Stimulated activated naive CD8-positive, alpha-beta T cell treated with anti-CD3 and anti-CD28 coated beads, Interleukin-15, Interleukin-2, amounts not matched to agents 100 ng/mL and 50 ng/mL, for 24 hours (primary cell): ENCODE measurements at regions not wholly inside any gene's neighbourhood (a gene's known extent, or its start where the extent isn't known, plus 50 kb on each side); places are given as distances from the start of the nearest gene placed in this dataset.

Experiments used
- H3K27ac Mint-ChIP-seq: one replicate; pipeline ENCODE4 v1.8.0; 2021; ENCODE audit warnings: mild to moderate bottlenecking, mixed read lengths
- H3K27me3 Mint-ChIP-seq: one replicate; pipeline ENCODE4 v1.8.0; 2021; ENCODE audit warnings: mixed read lengths
- H3K36me3 Mint-ChIP-seq: one replicate; pipeline ENCODE4 v1.8.0; 2021; ENCODE audit warnings: low read depth, mixed read lengths
- H3K4me1 Mint-ChIP-seq: one replicate; pipeline ENCODE4 v1.8.0; 2021; ENCODE audit warnings: low read depth, mixed read lengths
- H3K4me3 Mint-ChIP-seq: one replicate; pipeline ENCODE4 v1.8.0; 2021; ENCODE audit warnings: mild to moderate bottlenecking, mixed read lengths
- H3K9me3 Mint-ChIP-seq: one replicate; pipeline ENCODE4 v1.8.0; 2021; ENCODE audit warnings: mixed read lengths

DNA sequence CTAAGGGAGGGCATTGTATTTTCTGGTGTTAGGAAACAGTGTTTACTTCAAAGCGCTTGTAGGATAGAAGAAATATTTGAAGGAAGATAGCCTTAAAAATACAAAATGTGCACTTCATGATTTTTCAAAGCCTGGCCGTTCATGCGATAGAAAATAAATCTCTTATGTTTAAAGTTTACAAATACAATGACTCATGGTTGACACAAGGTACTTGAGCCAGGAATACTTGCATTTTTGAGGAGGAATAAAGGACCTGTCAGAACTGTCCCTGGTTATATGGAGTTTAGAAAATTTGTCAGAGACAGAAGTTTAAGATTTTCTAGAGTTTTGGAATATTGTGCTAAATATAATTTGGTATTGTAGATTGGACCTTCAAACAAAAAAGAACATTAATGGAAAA is 1223.2 kb upstream of the SLC10A2 start:
- H3K9me3 Mint-ChIP-seq = no peaks in the 10 kb centered on the region
- H3K27me3 Mint-ChIP-seq = no peaks in the 10 kb centered on the region
- no peak overlapping the region for H3K4me3 Mint-ChIP-seq
- H3K36me3 Mint-ChIP-seq = no peaks in the 10 kb centered on the region
- no peaks in the 10 kb centered on the region for H3K4me1 Mint-ChIP-seq
- H3K27ac Mint-ChIP-seq = no peak overlapping the region

GRCh38 chr13:104288496-104288895 is 1222.3 kb upstream of the SLC10A2 start:
- Mint-ChIP-seq H3K9me3 (no peaks in the 10 kb centered on the region), H3K4me3 (no peak overlapping the region), H3K27me3 (no peaks in the 10 kb centered on the region), H3K36me3 (no peaks in the 10 kb centered on the region), H3K27ac (no peak overlapping the region), H3K4me1 (no peaks in the 10 kb centered on the region)

DNA sequence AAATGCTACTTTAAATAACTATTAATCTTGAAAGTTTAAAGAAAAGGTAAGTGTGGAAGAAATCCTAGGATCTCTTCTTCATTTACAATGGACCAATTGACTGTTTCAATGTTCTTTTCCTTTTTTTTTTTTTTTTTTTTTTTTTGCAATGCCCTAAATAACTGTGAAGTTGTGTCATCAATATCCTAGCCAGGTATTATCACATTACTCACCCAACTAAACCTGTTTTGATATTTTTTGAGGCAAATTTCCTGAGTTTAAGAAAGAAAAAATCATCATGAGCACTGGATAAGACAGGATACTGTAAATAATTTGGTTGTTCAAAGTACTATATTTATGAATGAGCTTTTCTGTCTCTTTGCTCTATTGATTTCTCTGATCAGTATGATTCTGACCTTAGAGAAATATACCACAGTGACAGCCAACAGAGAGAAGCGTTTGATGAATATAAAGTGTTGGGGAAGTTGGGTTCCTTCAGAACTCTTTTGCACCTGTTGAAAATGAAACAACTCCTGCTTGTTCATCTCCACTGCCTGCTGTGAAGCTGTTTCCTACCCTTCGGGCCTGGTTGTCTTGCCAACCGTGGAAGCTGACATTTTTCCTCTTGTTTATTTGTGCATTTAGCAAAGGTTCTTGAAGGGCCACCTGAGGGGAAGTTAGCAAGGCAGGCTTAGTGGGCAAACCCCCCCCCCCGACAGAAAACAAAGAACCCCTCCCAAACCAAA is 1220.5 kb upstream of the SLC10A2 start:
- no peak overlapping the region for H3K27ac Mint-ChIP-seq
- no peak overlapping the region for H3K4me3 Mint-ChIP-seq
- H3K36me3 Mint-ChIP-seq = no peaks in the 10 kb centered on the region
- H3K27me3 Mint-ChIP-seq = no peaks in the 10 kb centered on the region
- H3K9me3 Mint-ChIP-seq = no peaks in the 10 kb centered on the region
- H3K4me1 Mint-ChIP-seq = no peaks in the 10 kb centered on the region

DNA sequence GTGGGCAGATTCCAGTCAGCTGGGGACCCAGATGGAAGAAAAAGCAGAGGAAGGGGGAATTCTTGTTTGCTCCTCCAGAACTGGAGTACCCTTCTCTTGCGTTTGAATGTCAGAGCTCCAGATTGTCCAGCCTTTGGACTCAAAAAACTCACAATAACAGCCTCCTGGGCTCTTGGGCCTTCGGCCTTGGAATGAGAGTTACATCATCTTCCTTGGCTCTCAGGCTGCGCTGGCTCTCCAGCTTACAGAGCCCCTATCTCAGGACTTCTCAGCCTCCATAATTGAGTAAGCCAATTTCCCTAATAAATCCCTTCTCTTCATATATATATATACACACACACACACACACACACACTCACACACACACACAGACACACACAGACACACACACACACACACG is 1215.7 kb upstream of the SLC10A2 start:
- H3K4me1 Mint-ChIP-seq = no peaks in the 10 kb centered on the region
- H3K36me3 Mint-ChIP-seq = no peaks in the 10 kb centered on the region
- peaks cover 6% of the 10 kb centered on the region for H3K9me3 Mint-ChIP-seq
- H3K27ac Mint-ChIP-seq = no peak overlapping the region
- H3K27me3 Mint-ChIP-seq = no peaks in the 10 kb centered on the region
- H3K4me3 Mint-ChIP-seq = no peak overlapping the region

DNA sequence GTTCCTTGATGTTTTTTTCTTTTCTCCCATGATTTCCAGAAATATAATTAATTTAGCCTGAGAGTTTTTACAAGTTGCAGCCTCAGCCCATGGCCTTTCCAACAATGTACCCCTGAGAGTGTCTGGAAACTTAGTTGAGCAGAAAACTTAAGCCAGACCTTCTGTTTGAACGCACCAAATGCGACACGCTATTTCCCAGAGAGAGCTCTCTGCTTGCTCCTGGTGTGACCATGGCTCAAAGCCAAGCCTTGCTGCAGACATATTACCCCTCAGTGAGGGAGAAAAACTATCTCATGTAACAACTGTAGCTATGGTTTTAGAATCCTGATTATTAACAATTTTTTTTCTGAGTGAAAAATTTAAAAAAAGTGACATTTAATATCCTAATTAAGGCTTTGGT is 1204.5 kb upstream of the SLC10A2 start:
- Mint-ChIP-seq H3K4me1 (no peaks in the 10 kb centered on the region), H3K4me3 (no peak overlapping the region), H3K9me3 (peaks cover 3% of the 10 kb centered on the region), H3K36me3 (no peaks in the 10 kb centered on the region), H3K27me3 (no peaks in the 10 kb centered on the region), H3K27ac (no peak overlapping the region)

DNA sequence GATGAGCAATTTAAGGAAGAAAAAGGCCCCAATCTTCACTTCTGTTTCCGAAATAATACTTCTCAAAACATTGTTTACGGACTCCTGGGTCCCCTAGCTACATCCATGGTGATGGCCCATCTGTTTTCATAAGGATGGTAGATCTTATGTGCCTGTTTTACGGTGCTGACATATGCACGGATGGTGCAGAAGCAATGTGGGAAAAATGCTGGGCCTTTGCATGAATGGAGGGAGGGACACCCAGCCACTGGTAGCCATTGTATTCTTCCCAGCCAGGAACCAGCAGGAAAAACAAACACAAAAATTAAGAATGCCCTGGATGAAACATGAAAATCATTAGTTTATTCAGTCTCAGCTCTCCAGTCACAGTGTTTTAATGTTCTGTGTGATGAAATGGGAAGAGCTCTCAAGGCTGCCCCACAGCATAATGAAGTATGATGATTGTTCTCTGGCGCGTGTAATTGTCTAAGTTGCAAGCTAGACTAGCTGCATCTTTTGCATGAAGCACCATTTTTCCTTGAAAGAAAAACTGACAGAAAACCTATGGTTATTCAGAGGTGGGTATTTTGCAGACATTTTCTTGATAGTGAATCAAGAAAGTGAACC is 1201.1 kb upstream of the SLC10A2 start:
- Mint-ChIP-seq H3K36me3 (no peaks in the 10 kb centered on the region), H3K9me3 (peaks cover 3% of the 10 kb centered on the region), H3K27ac (no peak overlapping the region), H3K4me3 (no peak overlapping the region), H3K27me3 (no peaks in the 10 kb centered on the region), H3K4me1 (no peaks in the 10 kb centered on the region)

- Mint-ChIP-seq H3K9me3 (peaks cover 12% of the 10 kb centered on the region), H3K36me3 (no peaks in the 10 kb centered on the region), H3K27me3 (no peaks in the 10 kb centered on the region), H3K4me3 (no peak overlapping the region), H3K4me1 (no peaks in the 10 kb centered on the region), H3K27ac (no peak overlapping the region)
Measured at GRCh38 chr13:104256701-104257100, 1190.5 kb upstream of the SLC10A2 start.

DNA sequence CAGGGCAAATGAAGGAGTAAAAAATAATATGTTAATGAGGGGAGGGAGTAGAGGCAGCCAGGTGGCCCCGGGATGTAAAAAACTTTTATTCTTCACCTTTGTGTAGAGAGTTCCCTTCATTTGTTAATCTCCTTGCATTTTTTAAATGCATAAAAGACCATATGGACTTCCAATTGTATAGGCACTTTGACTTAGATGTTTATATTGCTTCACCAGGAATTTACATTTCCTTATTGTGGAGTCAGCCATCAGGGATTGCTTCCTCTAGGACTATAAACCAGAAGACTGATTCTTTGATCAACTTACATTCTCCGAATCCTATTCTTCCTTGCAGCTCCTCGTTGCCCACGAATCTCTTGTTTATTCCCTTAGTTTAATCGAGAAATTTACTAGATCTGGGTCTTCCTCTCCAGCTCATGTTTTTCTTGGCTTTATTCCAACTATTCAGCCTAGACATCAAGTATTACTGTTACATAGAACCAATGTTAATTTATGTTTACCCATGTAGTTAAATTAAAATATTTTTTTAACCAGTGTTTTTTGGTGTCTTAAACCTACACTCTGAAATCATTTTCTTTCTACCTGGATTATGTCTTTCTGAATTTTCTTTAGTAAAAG is 1187.0 kb upstream of the SLC10A2 start:
- H3K36me3 Mint-ChIP-seq = no peaks in the 10 kb centered on the region
- H3K27me3 Mint-ChIP-seq = no peaks in the 10 kb centered on the region

DNA sequence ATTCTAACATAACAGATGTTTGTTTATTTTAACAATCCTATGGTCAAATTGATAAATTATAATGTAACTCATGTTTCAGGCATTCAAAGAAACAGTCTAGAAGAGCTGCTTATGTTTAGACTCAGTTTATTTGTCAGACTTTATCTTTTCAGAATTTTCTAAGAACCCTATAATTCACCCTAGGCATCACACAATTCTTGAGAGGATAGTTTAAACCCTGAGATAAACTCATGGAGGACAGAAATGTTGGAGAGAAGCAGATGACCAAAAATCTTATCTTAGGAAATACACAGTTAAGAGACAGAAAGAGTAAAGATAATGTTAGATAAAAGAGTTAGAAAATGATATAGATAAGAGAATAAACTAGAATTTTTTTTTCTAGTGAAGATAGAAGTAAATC is 1185.7 kb upstream of the SLC10A2 start:
- no peak overlapping the region for H3K4me3 Mint-ChIP-seq
- no peaks in the 10 kb centered on the region for H3K27me3 Mint-ChIP-seq
- no peaks in the 10 kb centered on the region for H3K4me1 Mint-ChIP-seq
- H3K9me3 Mint-ChIP-seq = peaks cover 12% of the 10 kb centered on the region
- no peak overlapping the region for H3K27ac Mint-ChIP-seq
- no peaks in the 10 kb centered on the region for H3K36me3 Mint-ChIP-seq

More for the DNA sequence above, 1187.0 kb upstream of the SLC10A2 start:
- Mint-ChIP-seq H3K9me3 (peaks cover 12% of the 10 kb centered on the region), H3K4me1 (no peaks in the 10 kb centered on the region), H3K27ac (no peak overlapping the region), H3K4me3 (no peak overlapping the region)

DNA sequence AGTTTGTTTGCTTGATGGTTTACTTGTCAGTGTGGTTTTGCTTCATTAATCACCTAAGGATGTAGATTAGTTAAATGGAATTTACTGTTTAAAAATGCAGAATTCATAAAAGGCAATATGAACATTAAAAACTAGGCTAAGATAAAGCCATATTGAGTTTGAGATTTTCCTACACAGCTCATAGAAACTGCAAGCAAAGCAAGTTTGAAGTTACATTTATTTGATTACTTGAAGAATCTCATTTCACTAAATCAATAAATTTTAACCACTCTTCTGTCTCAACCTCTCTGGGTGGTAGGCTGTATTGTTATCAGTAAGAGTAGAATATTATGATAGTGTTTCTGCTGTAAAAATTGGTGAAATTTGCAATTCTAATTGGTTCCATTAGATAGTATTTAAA is 1180.7 kb upstream of the SLC10A2 start:
- Mint-ChIP-seq H3K27me3 (no peaks in the 10 kb centered on the region), H3K36me3 (no peaks in the 10 kb centered on the region), H3K27ac (no peak overlapping the region), H3K9me3 (no peaks in the 10 kb centered on the region), H3K4me1 (no peaks in the 10 kb centered on the region), H3K4me3 (no peak overlapping the region)

DNA sequence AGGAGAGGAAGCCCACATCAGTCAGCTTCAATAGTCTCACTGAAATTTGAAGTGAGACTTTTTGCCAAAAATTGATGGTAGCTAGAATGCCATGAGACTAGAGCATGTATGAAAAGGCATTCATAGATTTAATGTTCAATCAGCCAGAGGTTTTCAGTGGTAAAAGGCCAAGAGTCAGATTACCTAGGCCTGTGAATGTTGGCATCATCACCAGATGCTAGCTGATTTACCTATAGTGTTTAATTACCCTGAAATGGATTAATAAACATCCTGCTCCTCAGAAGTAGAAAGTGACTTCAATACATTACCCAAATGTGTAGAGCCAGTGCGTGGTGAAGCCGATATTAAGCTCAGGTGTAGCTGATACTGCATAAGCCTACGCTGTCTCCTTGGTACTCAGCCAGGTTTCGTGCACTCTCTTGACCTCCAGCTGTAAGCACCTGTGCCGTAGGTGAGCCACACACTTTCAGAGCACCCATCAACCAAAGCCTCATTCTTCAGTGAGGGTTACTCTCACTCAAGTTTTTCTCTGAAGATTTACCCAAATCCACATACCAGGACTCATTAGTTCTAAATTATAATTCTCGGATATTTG is 1140.3 kb upstream of the SLC10A2 start:
- no peaks in the 10 kb centered on the region for H3K4me1 Mint-ChIP-seq
- no peaks in the 10 kb centered on the region for H3K36me3 Mint-ChIP-seq
- no peaks in the 10 kb centered on the region for H3K27me3 Mint-ChIP-seq
- H3K27ac Mint-ChIP-seq = no peak overlapping the region
- peaks cover 15% of the 10 kb centered on the region for H3K9me3 Mint-ChIP-seq
- no peak overlapping the region for H3K4me3 Mint-ChIP-seq

DNA sequence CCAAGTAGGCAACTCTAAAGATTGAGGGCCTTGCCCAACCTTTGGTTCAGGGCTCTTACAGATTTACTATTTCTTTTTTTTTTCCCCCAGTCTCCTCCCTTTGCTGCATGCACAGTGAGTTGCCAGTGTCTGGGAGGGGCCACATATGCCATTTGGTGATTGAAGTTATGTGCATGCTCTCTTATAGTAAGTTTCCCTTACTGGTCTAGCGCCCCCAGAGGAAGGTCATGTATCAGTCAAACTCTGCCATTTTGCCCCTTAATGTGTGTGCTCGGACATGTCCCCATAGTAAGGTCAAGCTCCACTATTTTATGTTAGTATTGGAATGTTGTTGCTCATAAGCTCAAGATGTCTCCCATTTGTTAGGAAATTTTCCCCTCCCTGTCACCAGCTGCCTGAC is 1138.0 kb upstream of the SLC10A2 start:
- Mint-ChIP-seq H3K4me1 (no peaks in the 10 kb centered on the region), H3K9me3 (peaks cover 15% of the 10 kb centered on the region), H3K36me3 (no peaks in the 10 kb centered on the region), H3K27me3 (no peaks in the 10 kb centered on the region), H3K27ac (no peak overlapping the region), H3K4me3 (no peak overlapping the region)

- H3K27ac Mint-ChIP-seq = no peak overlapping the region
- no peaks in the 10 kb centered on the region for H3K4me1 Mint-ChIP-seq
Measured at GRCh38 chr13:104198801-104199200, 1132.6 kb upstream of the SLC10A2 start.

DNA sequence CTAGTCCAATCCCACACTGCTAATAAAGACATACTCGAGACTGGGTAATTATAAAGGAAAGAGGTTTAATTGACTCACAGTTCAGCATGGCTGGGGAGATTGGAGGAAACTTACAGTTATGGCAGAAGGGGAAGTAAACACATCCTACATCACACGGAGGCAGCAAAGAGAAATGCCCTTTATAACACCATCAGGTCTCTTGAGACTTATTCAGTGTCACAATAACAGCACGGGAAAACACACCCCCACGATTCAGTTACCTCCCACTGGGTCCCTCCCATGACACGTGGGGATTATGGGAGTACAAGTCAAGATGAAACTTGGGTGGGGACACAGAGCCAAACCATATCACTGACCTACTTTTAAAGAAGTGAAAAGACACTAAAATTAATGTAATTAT is 1130.4 kb upstream of the SLC10A2 start:
- Mint-ChIP-seq H3K27ac (no peak overlapping the region), H3K36me3 (no peaks in the 10 kb centered on the region), H3K4me3 (no peak overlapping the region), H3K9me3 (peaks cover 13% of the 10 kb centered on the region), H3K4me1 (no peaks in the 10 kb centered on the region), H3K27me3 (no peaks in the 10 kb centered on the region)

More at GRCh38 chr13:104198801-104199200, 1132.6 kb upstream of the SLC10A2 start:
- Mint-ChIP-seq H3K36me3 (no peaks in the 10 kb centered on the region), H3K9me3 (peaks cover 12% of the 10 kb centered on the region), H3K4me3 (no peak overlapping the region), H3K27me3 (no peaks in the 10 kb centered on the region)

GRCh38 chr13:104181526-104182231 is 1115.5 kb upstream of the SLC10A2 start:
- no peaks in the 10 kb centered on the region for H3K4me1 Mint-ChIP-seq
- no peak overlapping the region for H3K4me3 Mint-ChIP-seq
- no peaks in the 10 kb centered on the region for H3K27me3 Mint-ChIP-seq
- no peaks in the 10 kb centered on the region for H3K36me3 Mint-ChIP-seq
- no peak overlapping the region for H3K27ac Mint-ChIP-seq
- H3K9me3 Mint-ChIP-seq = no peaks in the 10 kb centered on the region
